Renal pelvis (tissue), 1 donor: ENCODE measurements at regions not wholly inside any gene's neighbourhood (a gene's known extent, or its start where the extent isn't known, plus 50 kb on each side); places are given as distances from the start of the nearest gene placed in this dataset.
"Not testable (repeated sequence)": the region's sequence is repeated elsewhere in the genome, so short reads cannot be mapped to it uniquely, and the experiment has no call there.

Source experiments
- DNase-seq: peaks from one replicate; pipeline ENCODE4 v3.0.0-alpha.2; 2013

DNA sequence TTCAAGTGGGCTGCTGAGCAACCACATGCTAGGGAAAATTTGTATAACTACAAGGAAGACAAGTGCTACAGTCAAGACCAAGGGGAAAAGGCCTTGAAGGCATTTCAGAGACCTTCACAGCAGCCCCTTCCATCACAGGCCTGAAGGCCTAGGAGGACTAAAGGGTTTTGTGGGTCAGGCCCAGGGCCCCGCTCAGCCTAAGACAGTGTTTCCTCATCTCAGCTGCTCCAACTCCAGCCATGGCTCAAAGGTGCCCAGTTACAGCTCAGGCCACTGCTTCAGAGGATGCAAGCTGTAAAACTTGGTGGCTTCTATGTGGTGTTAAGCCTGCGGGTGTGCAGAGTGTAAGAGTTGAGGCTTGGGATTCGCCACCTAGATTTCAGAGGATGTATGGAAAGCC lies 260.5 kb downstream of the NXPE2 start:
- DNase-seq: no peak

DNA sequence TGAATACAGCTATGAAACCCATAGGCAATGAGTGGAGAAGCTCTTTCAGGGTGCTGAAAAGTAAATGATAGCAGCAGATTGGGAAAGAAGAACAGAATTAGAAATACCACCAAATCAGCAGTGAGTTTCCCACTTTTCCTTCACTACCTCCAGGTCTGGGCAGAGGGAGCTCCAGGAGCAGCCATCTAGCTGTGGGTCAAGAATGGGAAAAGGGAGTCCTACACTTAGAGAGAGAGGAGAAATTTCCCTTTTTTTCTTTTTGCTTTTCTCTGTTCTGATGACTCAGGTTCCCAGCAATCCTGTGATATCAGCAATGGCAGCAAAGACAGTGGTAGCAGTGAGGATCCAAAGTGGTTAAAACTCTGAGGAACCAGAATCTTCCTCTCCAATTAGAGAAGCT lies 263.9 kb downstream of the NXPE2 start:
- DNase-seq: no peak

DNA sequence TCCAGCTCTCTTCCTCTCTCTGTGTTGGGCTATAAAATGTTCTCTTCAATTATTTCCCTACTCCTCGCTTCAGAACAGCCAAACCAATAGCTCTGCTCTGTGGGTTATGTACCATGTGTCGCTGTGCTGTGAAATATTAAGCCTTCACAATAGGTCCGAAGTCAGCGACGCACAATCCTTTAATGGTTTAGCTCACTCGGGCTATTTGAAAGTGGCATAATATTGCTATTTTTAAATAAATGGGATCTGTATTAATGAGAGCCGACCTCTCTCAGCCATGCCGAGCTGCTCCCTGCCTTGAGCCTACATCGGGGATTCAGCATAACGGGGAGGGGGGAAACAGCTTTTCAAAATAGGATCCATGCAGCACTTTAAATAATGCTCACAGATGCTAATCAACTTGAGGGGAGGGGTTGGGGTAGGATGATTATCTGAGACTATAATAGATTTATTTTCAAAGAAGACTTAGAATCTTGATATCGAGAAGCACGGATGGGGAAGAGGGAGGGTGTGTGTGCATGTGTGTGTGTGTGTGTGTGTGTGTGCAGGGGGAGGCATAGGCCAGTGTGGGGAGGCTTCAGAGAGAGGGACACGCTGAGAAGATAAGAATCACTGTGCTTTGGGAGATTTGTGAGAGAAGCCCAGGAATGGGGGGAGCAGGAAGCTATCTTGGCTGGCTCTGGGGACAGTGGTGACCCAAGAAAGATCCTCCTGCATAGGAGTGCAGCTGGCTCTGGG lies 271.5 kb downstream of the NXPE2 start:
- no peak for DNase-seq

GRCh38 chr11:114953039-114953438 lies 274.7 kb downstream of the NXPE2 start:
- DNase-seq: no peak

DNA sequence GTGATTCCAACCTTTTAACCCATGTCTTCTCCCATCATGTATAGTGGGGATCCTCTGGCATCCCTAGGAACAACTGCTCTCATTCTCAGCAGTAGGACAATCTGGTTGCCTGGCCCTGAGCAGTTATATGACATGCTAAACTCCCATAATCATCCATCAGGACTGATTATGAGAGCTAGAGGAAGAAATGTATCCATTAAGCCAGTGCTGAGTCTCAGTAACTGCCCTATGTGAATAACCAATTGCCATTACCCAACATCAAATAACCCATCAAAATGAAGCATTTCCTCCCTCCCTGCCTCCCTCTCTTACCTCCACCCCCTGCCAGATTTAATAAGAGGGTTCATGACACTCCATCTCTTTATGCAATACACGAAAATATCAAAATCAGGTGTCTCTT lies 277.6 kb downstream of the NXPE2 start:
- no peak for DNase-seq

- no peak for DNase-seq
Measured at GRCh38 chr11:114956566-114956965, 278.2 kb downstream of the NXPE2 start.

DNA sequence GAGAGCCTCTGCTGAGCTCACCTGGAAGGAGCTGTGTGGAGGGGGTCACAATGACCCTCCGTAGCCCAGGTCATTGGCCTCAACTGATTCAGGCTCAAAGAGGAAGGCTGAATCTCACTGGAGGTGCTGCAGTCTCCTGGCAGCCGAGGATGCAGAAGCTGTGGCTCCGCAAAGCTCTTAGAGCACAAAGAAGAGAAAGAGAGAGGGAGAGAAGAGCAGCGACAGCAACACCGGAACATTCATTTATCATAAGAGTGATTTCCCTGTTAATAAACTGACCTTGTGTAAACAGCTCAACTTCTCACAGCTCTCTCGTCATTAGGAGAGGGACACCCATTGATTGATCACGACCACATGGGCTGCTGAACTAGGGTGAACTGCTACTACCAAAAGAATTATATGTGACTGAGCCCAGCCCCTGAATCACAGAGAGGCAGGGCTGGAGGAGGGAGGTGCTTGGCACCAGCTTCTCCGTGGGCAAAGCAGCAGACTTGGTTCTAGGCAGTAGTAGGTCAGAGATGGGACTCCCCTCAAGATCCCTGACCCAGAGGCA lies 281.7 kb downstream of the NXPE2 start:
- no peak for DNase-seq

DNA sequence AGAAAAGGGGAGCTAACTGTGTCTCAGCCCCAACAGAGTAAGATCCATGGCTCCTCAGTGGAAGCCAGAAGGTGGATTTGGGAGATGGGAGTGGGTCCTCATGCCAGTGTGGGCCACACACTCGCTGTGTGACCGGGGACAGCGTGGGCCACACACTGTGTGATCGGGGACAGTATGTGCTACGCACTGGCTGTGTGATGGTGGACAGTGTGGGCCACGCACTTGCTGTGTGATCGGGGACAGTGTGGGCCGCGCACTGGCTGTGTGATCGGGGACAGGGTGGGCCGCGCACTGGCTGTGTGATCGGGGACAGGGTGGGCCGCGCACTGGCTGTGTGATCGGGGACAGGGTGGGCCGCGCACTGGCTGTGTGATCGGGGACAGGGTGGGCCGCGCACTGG lies 282.5 kb downstream of the NXPE2 start:
- DNase-seq: not testable (repeated sequence)

GRCh38 chr11:114964676-114965214 lies 286.4 kb downstream of the NXPE2 start:
- DNase-seq: no peak

GRCh38 chr11:114970927-114971645 lies 292.8 kb downstream of the NXPE2 start:
- no peak for DNase-seq

GRCh38 chr11:114972105-114972504 lies 293.8 kb downstream of the NXPE2 start:
- no peak for DNase-seq

DNA sequence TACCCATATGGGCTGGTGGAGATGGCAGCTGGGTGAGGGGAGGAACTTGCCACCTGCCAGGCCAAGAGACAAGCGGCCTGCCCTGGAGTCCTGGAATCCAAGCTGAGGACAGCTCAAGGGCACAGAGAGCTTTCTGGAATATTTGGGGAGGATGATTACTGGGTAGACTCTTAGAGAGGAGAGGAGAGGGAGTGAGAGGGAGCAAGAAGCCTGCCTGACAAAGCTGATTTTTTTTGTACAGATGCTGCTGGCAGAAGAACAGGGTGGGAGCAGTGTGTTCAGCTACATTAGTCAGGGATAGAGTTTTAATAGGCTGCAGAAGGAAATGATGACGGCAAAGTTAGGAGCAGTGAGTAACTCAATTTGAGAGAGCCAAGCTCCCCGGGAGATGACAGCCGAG lies 299.3 kb downstream of the NXPE2 start:
- DNase-seq: no peak

- DNase-seq: no peak
Measured at GRCh38 chr11:114982141-114982540, 303.8 kb downstream of the NXPE2 start.

- DNase-seq: no peak
Measured at GRCh38 chr11:114984611-114985163, 306.4 kb downstream of the NXPE2 start.

DNA sequence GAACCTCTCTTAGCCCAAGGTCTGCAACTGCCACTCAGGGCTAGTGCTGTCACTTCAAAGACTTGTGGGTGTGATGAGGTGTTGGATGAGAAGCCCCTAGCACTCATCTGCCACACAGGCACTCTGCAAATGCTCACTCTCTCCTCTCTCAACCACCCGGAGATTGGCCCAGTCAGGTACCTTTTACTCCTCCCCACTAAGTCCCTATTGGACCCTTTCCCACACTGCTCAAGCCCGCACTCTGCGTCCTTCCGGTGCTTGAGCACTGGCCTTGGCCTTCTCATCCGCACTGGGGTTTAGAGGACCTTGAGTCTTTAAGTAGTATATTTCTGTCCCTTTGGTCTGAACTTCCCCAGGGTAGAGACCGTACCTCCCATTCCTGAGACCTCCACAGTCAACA lies 308.0 kb downstream of the NXPE2 start:
- DNase-seq: no peak

DNA sequence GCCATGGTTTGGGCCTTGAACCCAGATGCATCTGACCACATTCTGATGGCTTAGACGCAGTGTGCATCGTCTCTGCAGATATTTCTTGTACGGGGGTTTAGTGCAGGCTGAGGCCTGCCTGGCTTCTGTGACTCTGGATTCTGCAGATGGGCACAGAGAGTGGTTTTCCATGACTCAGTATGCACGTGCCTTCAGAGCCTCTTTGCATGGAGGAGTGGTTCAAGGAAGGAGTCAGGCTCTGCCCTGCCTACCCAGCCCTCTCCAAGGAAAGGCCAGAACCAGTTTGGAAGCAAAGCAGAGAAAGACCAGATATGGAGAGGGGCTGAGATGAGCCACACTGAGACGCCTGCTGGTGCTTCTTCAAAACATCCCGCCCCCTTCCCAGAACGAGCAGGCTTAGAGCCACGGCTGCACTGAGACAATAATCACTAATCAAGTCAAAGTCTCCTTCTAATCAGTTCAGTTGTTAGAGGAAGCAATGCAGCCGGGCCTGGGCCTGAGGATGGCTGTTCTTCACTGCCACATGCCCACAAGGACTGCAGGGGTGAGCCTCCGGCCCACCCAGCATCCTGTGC lies 308.9 kb downstream of the NXPE2 start:
- DNase-seq: no peak

GRCh38 chr11:114988644-114989043 lies 310.3 kb downstream of the NXPE2 start:
- no peak for DNase-seq

- no peak for DNase-seq
Measured at GRCh38 chr11:114989536-114989935, 311.2 kb downstream of the NXPE2 start.

DNA sequence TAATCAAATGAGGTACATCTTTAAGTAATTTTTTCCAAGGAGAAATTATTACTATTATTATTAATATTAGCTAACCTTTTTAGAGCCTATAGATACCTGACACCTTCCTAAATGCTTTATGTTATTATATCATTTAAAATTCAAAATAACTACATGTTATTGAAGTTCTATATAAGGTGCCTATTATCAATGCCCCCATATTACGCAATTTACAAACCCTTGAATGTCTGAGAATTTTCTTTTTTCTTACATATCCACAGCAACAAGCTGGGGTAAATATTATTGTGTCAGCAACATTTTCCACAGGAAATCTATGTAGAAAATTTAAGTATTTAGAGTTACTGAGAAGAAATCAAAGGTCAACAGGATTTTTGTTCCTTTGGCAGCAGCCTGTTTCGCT lies 327.3 kb downstream of the NXPE2 start:
- no peak for DNase-seq

GRCh38 chr11:115007851-115008250 lies 329.5 kb downstream of the NXPE2 start:
- no peak for DNase-seq

GRCh38 chr11:115008799-115009198 lies 330.5 kb downstream of the NXPE2 start:
- DNase-seq: no peak

DNA sequence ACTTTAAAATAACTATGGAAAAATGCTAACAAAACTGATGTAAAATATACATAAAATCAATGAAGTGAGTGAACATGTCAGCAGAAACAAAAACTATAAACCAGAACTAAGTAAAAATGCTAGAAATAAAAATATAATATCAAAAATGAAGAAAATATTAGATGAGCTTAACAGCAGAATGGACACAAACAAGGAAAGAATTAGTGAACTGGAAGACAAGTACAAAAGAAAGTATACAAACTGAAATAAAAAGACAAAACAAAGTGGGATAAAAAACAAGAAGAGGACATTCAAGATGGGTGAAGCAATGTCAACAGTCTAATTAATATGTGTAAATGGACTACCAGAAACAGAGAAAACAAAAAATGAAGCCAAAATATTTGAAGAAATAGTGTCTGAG lies 339.2 kb downstream of the NXPE2 start:
- DNase-seq: no peak
